Mesendoderm (in vitro differentiated cells): ENCODE measurements at regions not wholly inside any gene's neighbourhood (a gene's known extent, or its start where the extent isn't known, plus 50 kb on each side); places are given as distances from the start of the nearest gene placed in this dataset.

Experiments
- DNase-seq: peaks from one replicate; pipeline ENCODE4 v3.0.0; 2013
- H2AK5ac ChIP-seq: 2 replicates; pipeline ENCODE4 v1.6.1; 2013; ENCODE audit warnings: low read length, inconsistent platforms
- H2BK120ac ChIP-seq: 2 replicates; pipeline ENCODE4 v1.6.1; 2013; ENCODE audit warnings: low read depth, mild to moderate bottlenecking, low read length, moderate library complexity, mixed read lengths
- H2BK15ac ChIP-seq: replicated peaks from 2 replicates; pipeline ENCODE4 v1.6.1; 2013; ENCODE audit warnings: low read depth, mild to moderate bottlenecking, moderate library complexity
- H2BK5ac ChIP-seq: 2 replicates; pipeline ENCODE4 v1.6.1; 2013; ENCODE audit warnings: low read length, inconsistent platforms
- H3K18ac ChIP-seq: 2 replicates; pipeline ENCODE4 v1.6.1; 2013; ENCODE audit warnings: mild to moderate bottlenecking, low read length, mixed read lengths
- H3K23ac ChIP-seq: one replicate; pipeline ENCODE4 v1.6.1; 2013; ENCODE audit warnings: low read length
- H3K27ac ChIP-seq: 2 replicates; pipeline ENCODE4 v1.5.1; 2013; ENCODE audit warnings: low read depth, mild to moderate bottlenecking, inconsistent platforms, low read length, moderate library complexity
- H3K27me3 ChIP-seq: 2 replicates; pipeline ENCODE4 v1.6.1; 2013; ENCODE audit warnings: low read length, control low read depth, mild to moderate bottlenecking, inconsistent platforms; ENCODE audit not compliant: insufficient read depth, poor library complexity
- H3K36me3 ChIP-seq: 2 replicates; pipeline ENCODE4 v1.6.1; 2013; ENCODE audit warnings: low read length, inconsistent platforms; ENCODE audit not compliant: control insufficient read depth, insufficient read depth
- H3K4ac ChIP-seq: one replicate; pipeline ENCODE4 v1.6.1; 2013; ENCODE audit warnings: low read depth, mild to moderate bottlenecking, low read length, moderate library complexity
- H3K4me1 ChIP-seq: 2 replicates; pipeline ENCODE4 v1.6.1; 2013; ENCODE audit warnings: low read depth, low read length, inconsistent platforms; ENCODE audit not compliant: control insufficient read depth
- H3K4me2 ChIP-seq: 2 replicates; pipeline ENCODE4 v1.6.1; 2013; ENCODE audit warnings: low read length
- H3K4me3 ChIP-seq: 2 replicates; pipeline ENCODE4 v1.5.1; 2013; ENCODE audit warnings: mild to moderate bottlenecking, low read length
- H3K56ac ChIP-seq: one replicate; pipeline ENCODE4 v1.6.1; 2013; ENCODE audit warnings: low read length
- H3K79me1 ChIP-seq: 2 replicates; pipeline ENCODE4 v1.6.1; 2013; ENCODE audit warnings: low read length, inconsistent platforms
- H3K79me2 ChIP-seq: 2 replicates; pipeline ENCODE4 v1.6.1; 2013; ENCODE audit warnings: mild to moderate bottlenecking, low read length; ENCODE audit not compliant: control insufficient read depth, insufficient read depth
- H3K9ac ChIP-seq: 2 replicates; pipeline ENCODE4 v1.6.1; 2013; ENCODE audit warnings: low read length, inconsistent platforms
- H4K5ac ChIP-seq: one replicate; pipeline ENCODE4 v1.6.1; 2013; ENCODE audit warnings: low read length
- H4K8ac ChIP-seq: one replicate; pipeline ENCODE4 v1.6.1; 2013; ENCODE audit warnings: low read depth, mild to moderate bottlenecking, control low read depth, low read length, moderate library complexity
- WGBS: extraction: QIAGEN DNeasy Blood & Tissue Kit; methylation state at CpG from one replicate; pipeline ENCODE4 v1.1.7; 2013; ENCODE audit warnings: low lambda C conversion rate, missing lambda C conversion rate; ENCODE audit not compliant: insufficient coverage; ENCODE audit errors: extremely low coverage; 5-methylcytosine and 5-hydroxymethylcytosine counted together

DNA sequence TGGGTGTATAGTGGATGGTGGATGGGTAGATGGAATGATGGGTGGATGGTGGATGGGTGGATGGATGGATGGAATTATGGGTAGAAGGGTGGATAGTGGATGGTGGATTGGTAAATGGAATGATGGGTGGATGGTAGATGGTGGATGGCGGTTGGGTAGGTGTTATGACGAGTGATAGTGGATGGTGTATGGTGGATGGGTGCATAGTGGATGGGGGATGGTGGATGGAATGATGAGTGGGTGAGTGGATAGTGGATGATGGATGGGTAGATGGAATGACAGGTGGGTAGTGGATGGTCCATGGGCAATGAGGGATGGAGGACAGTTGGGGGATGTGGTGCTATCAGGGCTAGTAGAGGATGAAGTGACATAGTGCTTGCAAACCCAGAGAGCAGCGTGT, 182.4 kb downstream of the BRD1 start:
- Histone ChIP-seq H3K36me3 (no peaks in the 10 kb centered on the region), H3K18ac (no peak overlapping the region), H2BK15ac (no peak overlapping the region), H3K27me3 (no peaks in the 10 kb centered on the region), H3K23ac (no peak overlapping the region), H3K27ac (no peak overlapping the region), H4K5ac (no peak overlapping the region), H3K4me3 (no peak overlapping the region), H3K4me2 (no peak overlapping the region), H3K56ac (no peak overlapping the region), H3K9ac (no peak overlapping the region), H2BK5ac (no peak overlapping the region), H3K4me1 (no peaks in the 10 kb centered on the region), H3K79me2 (no peaks in the 10 kb centered on the region), H3K4ac (no peak overlapping the region), H4K8ac (no peak overlapping the region), H3K79me1 (no peaks in the 10 kb centered on the region), H2BK120ac (no peak overlapping the region), H2AK5ac (no peak overlapping the region)
- no peak for DNase-seq
- no CpG with 5 or more reads among the region's 3 CpGs for WGBS

DNA sequence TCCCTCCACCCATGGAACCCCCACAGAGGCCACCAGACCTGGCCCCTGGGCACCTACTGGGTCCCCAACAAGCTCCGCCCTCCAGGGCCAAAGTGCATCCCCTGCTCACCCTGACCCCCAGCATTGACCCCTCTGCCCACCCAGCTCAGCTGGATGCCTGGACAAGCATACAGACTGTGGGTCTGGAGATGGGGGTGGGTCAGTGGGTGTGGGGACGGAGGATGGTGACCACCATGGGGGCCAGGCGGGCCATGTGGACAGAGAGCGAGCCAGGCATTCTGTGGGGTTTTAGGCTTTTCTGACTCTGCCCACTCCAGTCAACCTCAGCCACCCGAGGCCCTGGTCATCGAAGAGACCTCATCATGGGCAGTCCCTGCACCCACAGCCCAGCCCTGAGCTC, 183.7 kb downstream of the BRD1 start:
- H4K8ac ChIP-seq, result no peak overlapping the region
- no CpG with 5 or more reads among the region's 6 CpGs for WGBS
- H3K23ac ChIP-seq, result no peak overlapping the region
- H3K27ac ChIP-seq, result no peak overlapping the region
- H3K56ac ChIP-seq, result no peak overlapping the region
- no peak overlapping the region for H3K18ac ChIP-seq
- DNase-seq, result no peak
- no peak overlapping the region for H4K5ac ChIP-seq
- H3K79me1 ChIP-seq, result no peaks in the 10 kb centered on the region
- H3K27me3 ChIP-seq, result no peaks in the 10 kb centered on the region
- H2BK120ac ChIP-seq, result no peak overlapping the region
- no peak overlapping the region for H2BK15ac ChIP-seq
- no peak overlapping the region for H3K4ac ChIP-seq
- no peaks in the 10 kb centered on the region for H3K79me2 ChIP-seq
- H3K36me3 ChIP-seq, result no peaks in the 10 kb centered on the region
- H3K4me3 ChIP-seq, result no peak overlapping the region
- H2AK5ac ChIP-seq, result no peak overlapping the region
- no peak overlapping the region for H3K9ac ChIP-seq
- H3K4me2 ChIP-seq, result no peak overlapping the region
- H2BK5ac ChIP-seq, result no peak overlapping the region
- no peaks in the 10 kb centered on the region for H3K4me1 ChIP-seq

DNA sequence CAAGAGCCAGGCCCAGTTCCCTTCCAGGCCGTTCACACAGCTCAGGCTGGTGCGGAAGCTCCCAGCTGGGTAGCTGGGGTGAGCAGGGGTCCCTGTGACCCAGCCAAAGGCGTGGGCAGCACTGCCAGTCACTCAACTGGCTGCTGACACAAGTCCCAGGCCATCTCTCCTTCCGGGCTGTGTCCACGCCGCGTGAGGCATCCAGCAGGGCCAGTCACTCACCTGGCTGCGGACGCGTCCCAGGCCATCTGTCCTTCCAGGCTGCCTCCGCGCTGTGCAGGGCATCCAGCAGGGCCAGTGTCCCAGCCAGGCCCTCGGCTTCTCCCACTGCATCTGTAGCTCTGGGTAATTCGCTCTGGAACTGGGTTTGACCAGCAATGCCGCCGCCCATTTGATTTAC, 184.2 kb downstream of the BRD1 start:
- no peak overlapping the region for H3K56ac ChIP-seq
- H3K27me3 ChIP-seq, result no peaks in the 10 kb centered on the region
- H2BK15ac ChIP-seq, result no peak overlapping the region
- H3K9ac ChIP-seq, result no peak overlapping the region
- H3K27ac ChIP-seq, result no peak overlapping the region
- H2BK5ac ChIP-seq, result no peak overlapping the region
- no peak overlapping the region for H3K4me2 ChIP-seq
- H3K23ac ChIP-seq, result no peak overlapping the region
- no peak overlapping the region for H4K5ac ChIP-seq
- no peak for DNase-seq
- H2BK120ac ChIP-seq, result no peak overlapping the region
- H3K79me2 ChIP-seq, result no peaks in the 10 kb centered on the region
- no peak overlapping the region for H3K18ac ChIP-seq
- H3K79me1 ChIP-seq, result no peaks in the 10 kb centered on the region
- H3K4ac ChIP-seq, result no peak overlapping the region
- no peaks in the 10 kb centered on the region for H3K36me3 ChIP-seq
- H3K4me3 ChIP-seq, result no peak overlapping the region
- no peak overlapping the region for H4K8ac ChIP-seq
- H2AK5ac ChIP-seq, result no peak overlapping the region
- WGBS, result no CpG with 5 or more reads among the region's 16 CpGs
- no peaks in the 10 kb centered on the region for H3K4me1 ChIP-seq

DNA sequence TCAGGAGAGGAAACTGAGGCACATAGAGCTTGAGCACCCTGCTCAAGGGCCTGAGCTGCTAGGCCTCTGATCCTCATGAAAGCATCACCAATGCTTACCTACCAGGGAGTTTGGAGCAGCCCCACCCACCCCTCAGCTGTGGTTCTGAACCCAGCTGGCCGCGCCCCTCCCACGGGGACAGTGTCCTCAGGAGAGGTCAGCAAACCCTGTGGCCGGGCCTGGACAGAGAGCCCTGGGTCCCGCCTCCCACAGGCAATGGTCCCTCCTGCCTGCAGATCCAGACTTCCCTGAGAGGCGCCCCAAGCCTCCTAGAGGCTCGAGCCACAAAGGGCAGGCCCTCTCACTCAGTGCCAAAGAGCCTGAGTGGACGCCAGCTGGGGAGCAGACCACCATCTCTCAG, 184.9 kb downstream of the BRD1 start:
- no peak overlapping the region for H2BK15ac ChIP-seq
- H3K23ac ChIP-seq, result no peak overlapping the region
- H3K27ac ChIP-seq, result no peak overlapping the region

DNA sequence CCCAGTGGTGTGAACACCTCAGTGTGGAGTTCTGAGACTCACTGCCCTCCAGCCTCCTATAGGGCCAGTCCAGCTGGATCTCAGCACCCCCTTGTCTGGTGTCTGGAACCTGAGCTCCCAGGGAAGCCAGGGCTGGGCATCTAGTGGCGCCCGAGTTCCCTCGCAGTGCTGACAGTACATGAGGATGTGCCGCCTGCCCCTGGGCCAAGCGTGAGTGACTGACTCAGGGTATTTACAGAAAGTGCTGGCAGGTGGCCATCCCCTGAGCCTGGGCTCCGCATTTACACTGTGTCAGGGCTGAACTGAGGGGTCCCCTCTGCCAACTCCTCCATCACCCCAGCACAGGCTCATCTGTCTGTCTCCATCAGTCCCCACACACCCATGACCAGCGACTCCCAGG, 185.3 kb downstream of the BRD1 start:
- Histone ChIP-seq H3K56ac (no peak overlapping the region), H3K18ac (no peak overlapping the region), H4K5ac (no peak overlapping the region), H4K8ac (no peak overlapping the region), H3K27me3 (no peaks in the 10 kb centered on the region), H2BK120ac (no peak overlapping the region), H3K4me2 (no peak overlapping the region), H3K79me2 (no peaks in the 10 kb centered on the region), H2BK15ac (no peak overlapping the region), H3K4me1 (no peaks in the 10 kb centered on the region), H2BK5ac (no peak overlapping the region), H3K9ac (no peak overlapping the region), H3K27ac (no peak overlapping the region), H2AK5ac (no peak overlapping the region), H3K36me3 (no peaks in the 10 kb centered on the region), H3K79me1 (no peaks in the 10 kb centered on the region), H3K23ac (no peak overlapping the region), H3K4me3 (no peak overlapping the region), H3K4ac (no peak overlapping the region)
- WGBS, result no CpG with 5 or more reads among the region's 7 CpGs
- DNase-seq, result no peak

More for the DNA sequence above, 184.9 kb downstream of the BRD1 start:
- Histone ChIP-seq H3K79me2 (no peaks in the 10 kb centered on the region), H3K4me2 (no peak overlapping the region), H3K4me1 (no peaks in the 10 kb centered on the region), H2BK120ac (no peak overlapping the region), H4K5ac (no peak overlapping the region), H2BK5ac (no peak overlapping the region), H3K9ac (no peak overlapping the region), H3K36me3 (no peaks in the 10 kb centered on the region), H3K18ac (no peak overlapping the region), H3K79me1 (no peaks in the 10 kb centered on the region), H2AK5ac (no peak overlapping the region), H3K4ac (no peak overlapping the region), H3K56ac (no peak overlapping the region), H4K8ac (no peak overlapping the region), H3K4me3 (no peak overlapping the region), H3K27me3 (no peaks in the 10 kb centered on the region)
- DNase-seq, result no peak
- WGBS, result no CpG with 5 or more reads among the region's 8 CpGs

DNA sequence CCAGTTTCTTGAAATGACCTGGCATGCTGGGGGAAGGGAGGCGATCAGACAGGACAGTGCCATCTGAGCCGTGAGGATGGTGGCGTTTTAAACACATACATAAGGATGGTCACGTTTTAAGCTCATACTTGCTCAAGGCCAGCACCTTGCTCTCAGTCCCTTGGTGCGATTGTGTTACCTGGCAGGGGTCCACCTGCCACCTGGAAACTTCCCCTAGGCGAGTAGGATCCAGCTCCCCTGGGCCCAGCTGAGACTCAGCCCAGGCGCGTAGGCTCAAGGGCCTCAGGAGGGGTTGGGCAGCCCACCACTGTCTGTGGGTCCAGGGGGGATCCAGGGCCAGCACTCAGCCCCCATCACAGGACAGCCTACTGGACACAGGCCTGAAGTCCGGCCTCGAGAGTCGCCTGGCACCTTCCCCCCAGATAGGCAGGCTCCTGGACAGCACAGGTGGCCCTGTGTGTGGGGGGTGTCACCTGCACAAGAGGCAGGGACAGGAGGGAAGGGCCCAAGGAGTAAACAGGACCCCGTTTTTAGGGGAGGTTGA, 185.8 kb downstream of the BRD1 start:
- Histone ChIP-seq H2BK15ac (no peak overlapping the region), H3K4me3 (no peak overlapping the region), H3K4ac (no peak overlapping the region), H4K5ac (no peak overlapping the region), H2BK120ac (no peak overlapping the region), H2BK5ac (no peak overlapping the region), H3K56ac (no peak overlapping the region), H3K36me3 (no peaks in the 10 kb centered on the region), H2AK5ac (no peak overlapping the region), H3K27me3 (no peaks in the 10 kb centered on the region), H3K4me1 (no peaks in the 10 kb centered on the region), H3K27ac (no peak overlapping the region), H3K9ac (no peak overlapping the region), H3K23ac (no peak overlapping the region), H4K8ac (no peak overlapping the region), H3K79me2 (no peaks in the 10 kb centered on the region), H3K79me1 (no peaks in the 10 kb centered on the region), H3K4me2 (no peak overlapping the region), H3K18ac (no peak overlapping the region)
- no CpG with 5 or more reads among the region's 12 CpGs for WGBS
- DNase-seq, result no peak
